PFSK-1 (cell line): ENCODE measurements at regions not wholly inside any gene's neighbourhood (a gene's known extent, or its start where the extent isn't known, plus 50 kb on each side); places are given as distances from the start of the nearest gene placed in this dataset.

Experiments used
- SIN3A ChIP-seq: IDR thresholded peaks from 2 replicates; pipeline ENCODE4 v1.6.1; 2012; ENCODE audit warnings: mild to moderate bottlenecking, low read length, moderate library complexity, borderline replicate concordance; ENCODE audit not compliant: insufficient read depth
- TAF1 ChIP-seq: IDR thresholded peaks from 2 replicates; pipeline ENCODE4 v1.6.1; 2012; ENCODE audit warnings: low read length, control low read depth, borderline replicate concordance; ENCODE audit not compliant: insufficient read depth
- TF ChIP-seq, protein P1 (sequence below), 2 experiments: IDR thresholded peaks; 2 replicates each; pipeline versions ENCODE4 v1.6.1 to v1.8.0; 2011 to 2012; ENCODE audit warnings: low read depth in 2 of 2, low read length in 2 of 2, control low read depth in 1 of 2, inconsistent platforms in 1 of 2, mild to moderate bottlenecking in 1 of 2, moderate library complexity in 1 of 2; ENCODE audit not compliant: insufficient read depth in 1 of 2

DNA sequence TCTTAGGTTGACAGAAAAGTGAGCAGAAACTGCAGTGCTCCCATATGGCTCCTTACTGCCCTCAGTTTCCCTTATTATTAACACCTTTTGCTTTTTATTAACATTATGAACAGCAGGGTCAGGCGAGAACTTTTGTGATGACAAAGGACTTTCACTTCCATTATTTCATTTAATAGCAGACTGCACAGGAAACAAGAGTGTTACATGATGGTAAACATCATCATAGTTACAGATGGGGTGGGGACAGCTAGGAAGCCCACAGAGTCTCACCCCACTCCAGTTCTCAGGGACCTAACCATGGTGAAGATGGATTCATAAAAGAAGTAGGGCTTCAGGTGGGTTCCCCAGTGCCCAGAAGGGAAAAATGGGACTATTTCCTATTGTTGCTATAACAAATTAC is 110.1 kb upstream of the PELI2 start:
- no peak for TF ChIP-seq SIN3A
- TF ChIP-seq TAF1, result no peak
- TF ChIP-seq, protein P1, sequence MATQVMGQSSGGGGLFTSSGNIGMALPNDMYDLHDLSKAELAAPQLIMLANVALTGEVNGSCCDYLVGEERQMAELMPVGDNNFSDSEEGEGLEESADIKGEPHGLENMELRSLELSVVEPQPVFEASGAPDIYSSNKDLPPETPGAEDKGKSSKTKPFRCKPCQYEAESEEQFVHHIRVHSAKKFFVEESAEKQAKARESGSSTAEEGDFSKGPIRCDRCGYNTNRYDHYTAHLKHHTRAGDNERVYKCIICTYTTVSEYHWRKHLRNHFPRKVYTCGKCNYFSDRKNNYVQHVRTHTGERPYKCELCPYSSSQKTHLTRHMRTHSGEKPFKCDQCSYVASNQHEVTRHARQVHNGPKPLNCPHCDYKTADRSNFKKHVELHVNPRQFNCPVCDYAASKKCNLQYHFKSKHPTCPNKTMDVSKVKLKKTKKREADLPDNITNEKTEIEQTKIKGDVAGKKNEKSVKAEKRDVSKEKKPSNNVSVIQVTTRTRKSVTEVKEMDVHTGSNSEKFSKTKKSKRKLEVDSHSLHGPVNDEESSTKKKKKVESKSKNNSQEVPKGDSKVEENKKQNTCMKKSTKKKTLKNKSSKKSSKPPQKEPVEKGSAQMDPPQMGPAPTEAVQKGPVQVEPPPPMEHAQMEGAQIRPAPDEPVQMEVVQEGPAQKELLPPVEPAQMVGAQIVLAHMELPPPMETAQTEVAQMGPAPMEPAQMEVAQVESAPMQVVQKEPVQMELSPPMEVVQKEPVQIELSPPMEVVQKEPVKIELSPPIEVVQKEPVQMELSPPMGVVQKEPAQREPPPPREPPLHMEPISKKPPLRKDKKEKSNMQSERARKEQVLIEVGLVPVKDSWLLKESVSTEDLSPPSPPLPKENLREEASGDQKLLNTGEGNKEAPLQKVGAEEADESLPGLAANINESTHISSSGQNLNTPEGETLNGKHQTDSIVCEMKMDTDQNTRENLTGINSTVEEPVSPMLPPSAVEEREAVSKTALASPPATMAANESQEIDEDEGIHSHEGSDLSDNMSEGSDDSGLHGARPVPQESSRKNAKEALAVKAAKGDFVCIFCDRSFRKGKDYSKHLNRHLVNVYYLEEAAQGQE (IDR thresholded peaks at IDR 0.05; ENCODE audit: insufficient read depth in 1 of 2, low read depth in 2 of 2, low read length in 2 of 2), result no peak
